AG04450 (cell line): ENCODE measurements at regions not wholly inside any gene's neighbourhood (a gene's known extent, or its start where the extent isn't known, plus 50 kb on each side); places are given as distances from the start of the nearest gene placed in this dataset.

Experiments used
- CTCF ChIA-PET: fragments of 300-600, 350-600 bp; formaldehyde crosslinking; extraction: SDS; loops from one replicate; lab custom pipeline; 2022; ENCODE audit warnings: antibody characterized with exemption, inconsistent platforms; lab: Charles Lee
- POLR2A ChIA-PET: fragments of 350-600 bp; formaldehyde crosslinking; extraction: SDS; loops from one replicate; lab custom pipeline; 2021; ENCODE audit warnings: antibody characterized with exemption, inconsistent platforms; lab: Yijun Ruan, JAX
- DNase-seq: peaks from one replicate; pipeline ENCODE4 v3.0.0-alpha.2; 2011; ENCODE audit warnings: low read depth, low spot score
- H3K27ac ChIP-seq: one replicate; pipeline ENCODE4 v1.5.1; 2012; ENCODE audit warnings: low read depth, low read length, control low read depth
- H3K27me3 ChIP-seq: one replicate; pipeline ENCODE4 v1.6.0; 2012; ENCODE audit warnings: low read length; ENCODE audit not compliant: control insufficient read depth, insufficient read depth
- H3K4me3 ChIP-seq: 2 replicates; pipeline ENCODE4 v1.5.1; 2011; ENCODE audit warnings: mild to moderate bottlenecking, low read depth, low read length, control low read depth
- H3K9me3 ChIP-seq: 2 replicates; pipeline ENCODE4 v1.5.1; 2012; ENCODE audit warnings: low read length; ENCODE audit not compliant: control insufficient read depth, insufficient read depth
- CTCF ChIP-seq: IDR thresholded peaks from 2 replicates; pipeline ENCODE4 v1.5.1; 2011; ENCODE audit warnings: low read depth, low read length, control low read depth, inconsistent platforms

DNA sequence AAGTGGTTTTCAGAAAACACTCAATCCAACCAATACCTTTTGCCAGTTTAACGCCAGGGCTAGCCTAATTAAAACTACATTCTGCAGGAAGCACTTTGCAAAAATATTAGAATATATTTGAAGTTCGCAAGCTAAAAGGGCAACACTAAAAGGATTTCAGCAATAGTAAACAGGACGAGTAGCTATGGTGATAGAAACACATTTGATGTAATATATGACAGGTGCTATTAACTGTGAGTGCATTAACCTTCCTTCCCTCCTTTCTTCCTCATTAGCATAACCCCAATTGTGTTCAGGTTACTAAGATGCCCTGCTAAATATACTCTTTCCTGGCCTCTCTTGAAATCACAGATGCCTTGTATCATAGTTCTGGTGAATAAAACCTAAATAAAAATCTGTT lies 85.6 kb upstream of the TMCC3 start:
- Histone ChIP-seq H3K27me3 (peaks cover 9% of the 10 kb centered on the region), H3K27ac (no peak overlapping the region), H3K9me3 (no peaks in the 10 kb centered on the region), H3K4me3 (no peak overlapping the region)
- no peak for DNase-seq
- ChIA-PET CTCF (no interaction called here), POLR2A (no interaction called here)
- TF ChIP-seq CTCF = no peak

GRCh38 chr12:94733727-94734126 lies 83.4 kb upstream of the TMCC3 start:
- Histone ChIP-seq H3K4me3 (no peak overlapping the region), H3K27ac (no peak overlapping the region), H3K27me3 (peaks cover 7% of the 10 kb centered on the region), H3K9me3 (no peaks in the 10 kb centered on the region)
- ChIA-PET POLR2A (no interaction called here), CTCF (no interaction called here)
- no peak for TF ChIP-seq CTCF
- no peak for DNase-seq

DNA sequence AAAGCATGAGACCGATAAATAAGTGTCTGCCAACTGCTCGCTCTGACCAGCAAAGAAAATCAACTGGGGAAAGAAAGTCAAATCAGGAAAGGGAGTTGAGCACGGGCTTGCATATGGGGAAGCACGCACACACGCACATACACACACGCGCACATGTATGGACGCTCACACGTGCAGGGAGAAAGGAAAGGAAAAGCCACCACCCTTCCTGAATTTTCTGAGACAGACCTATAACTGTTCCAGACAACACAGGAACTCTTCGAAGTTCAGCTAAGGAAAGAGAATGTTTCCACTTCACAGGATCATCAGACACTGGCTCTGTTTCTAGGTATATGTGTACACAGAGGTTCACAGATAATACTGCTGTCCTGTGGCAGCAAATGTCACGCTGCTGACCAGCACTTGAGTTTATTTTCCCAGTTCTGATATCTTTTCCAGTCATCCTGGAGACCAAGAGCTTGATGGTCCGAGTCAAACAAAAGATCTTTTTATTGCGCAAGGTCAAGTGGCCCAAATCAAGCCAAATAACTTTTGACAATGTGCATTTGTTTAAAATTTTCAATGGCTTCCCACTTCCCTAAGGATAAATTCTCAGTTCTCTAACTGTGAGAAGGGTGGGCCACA lies 82.1 kb upstream of the TMCC3 start:
- H3K27me3 ChIP-seq = peaks cover 7% of the 10 kb centered on the region
- H3K27ac ChIP-seq = no peak overlapping the region
- ChIA-PET POLR2A (no interaction called here), CTCF (interaction anchor here (0.7 kb wide), 1 partner anchor 309 kb away, joined by 3 read pairs; no protein-coding TSS in a partner anchor)
- no peak for TF ChIP-seq CTCF
- no peaks in the 10 kb centered on the region for H3K9me3 ChIP-seq
- H3K4me3 ChIP-seq = no peak overlapping the region
- DNase-seq = no peak

GRCh38 chr12:94731733-94732360 lies 81.5 kb upstream of the TMCC3 start:
- CTCF ChIA-PET = interaction anchor here (0.7 kb wide), 1 partner anchor 310 kb away, joined by 3 read pairs; no protein-coding TSS in a partner anchor
- POLR2A ChIA-PET = no interaction called here
- no peaks in the 10 kb centered on the region for H3K9me3 ChIP-seq
- no peak overlapping the region for H3K4me3 ChIP-seq
- H3K27ac ChIP-seq = no peak overlapping the region
- TF ChIP-seq CTCF = no peak
- peaks cover 7% of the 10 kb centered on the region for H3K27me3 ChIP-seq
- no peak for DNase-seq

DNA sequence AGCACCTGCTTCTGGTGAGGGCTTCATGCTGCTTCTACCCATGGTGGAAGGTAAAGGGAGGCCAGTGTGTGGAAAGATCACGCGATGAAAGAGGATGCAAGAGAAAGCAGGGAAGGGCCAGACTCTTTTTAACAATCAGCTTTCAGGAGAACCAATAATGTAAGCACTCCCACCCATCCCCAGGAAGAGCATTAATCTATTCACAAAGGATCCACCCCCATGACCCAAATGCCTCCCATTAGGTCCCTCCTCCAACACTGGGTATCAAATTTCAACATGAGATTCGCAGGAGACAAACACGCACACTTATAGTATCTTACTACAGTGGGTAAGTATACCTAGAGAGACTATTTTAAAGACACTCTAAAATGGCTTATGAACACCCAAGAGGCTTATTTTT lies 80.5 kb upstream of the TMCC3 start:
- Histone ChIP-seq H3K27ac (no peak overlapping the region), H3K4me3 (no peak overlapping the region), H3K9me3 (no peaks in the 10 kb centered on the region), H3K27me3 (peaks cover 4% of the 10 kb centered on the region)
- ChIA-PET POLR2A (no interaction called here), CTCF (no interaction called here)
- DNase-seq = no peak
- TF ChIP-seq CTCF = no peak
